HG02973 (cell line): ENCODE measurements at regions not wholly inside any gene's neighbourhood (a gene's known extent, or its start where the extent isn't known, plus 50 kb on each side); places are given as distances from the start of the nearest gene placed in this dataset.

ENCODE experiments used
- ATAC-seq: cut with Tn5 transposase; IDR thresholded peaks from one replicate; pipeline ENCODE4 v1.9.1; 2021; ENCODE audit warnings: moderate library complexity; ENCODE audit not compliant: unreplicated experiment

GRCh38 chr20:2234598-2235191, 61.1 kb upstream of the TGM3 start:
- ATAC-seq, result no peak

GRCh38 chr20:2236256-2236655, 59.5 kb upstream of the TGM3 start:
- no peak for ATAC-seq

- ATAC-seq, result no peak
Observed at GRCh38 chr20:2237059-2237458, 58.7 kb upstream of the TGM3 start.

- ATAC-seq, result no peak
Observed at GRCh38 chr20:2238601-2239000, 57.2 kb upstream of the TGM3 start.

GRCh38 chr20:2240835-2241234, 55.0 kb upstream of the TGM3 start:
- no peak for ATAC-seq

GRCh38 chr20:2242678-2243077, 53.1 kb upstream of the TGM3 start:
- no peak for ATAC-seq

GRCh38 chr20:2244523-2244922, 51.3 kb upstream of the TGM3 start:
- ATAC-seq, result no peak

GRCh38 chr20:2244993-2245392, 50.8 kb upstream of the TGM3 start:
- no peak for ATAC-seq

- no peak for ATAC-seq
Observed at GRCh38 chr20:2245637-2246036, 50.2 kb upstream of the TGM3 start.
